Muscle of leg (tissue), 3 donors: ENCODE measurements at regions not wholly inside any gene's neighbourhood (a gene's known extent, or its start where the extent isn't known, plus 50 kb on each side); places are given as distances from the start of the nearest gene placed in this dataset.

Source experiments
- DNase-seq: peaks from one replicate; pipeline ENCODE4 v3.0.0; 2013
- H3K27ac ChIP-seq: one replicate; pipeline ENCODE4 v1.5.1; 2013; ENCODE audit warnings: mild to moderate bottlenecking, low read length, control low read depth
- H3K27me3 ChIP-seq: one replicate; pipeline ENCODE4 v1.6.1; 2013; ENCODE audit warnings: low read length; ENCODE audit not compliant: control insufficient read depth, insufficient read depth
- H3K36me3 ChIP-seq: one replicate; pipeline ENCODE4 v1.6.1; 2013; ENCODE audit warnings: low read length; ENCODE audit not compliant: control insufficient read depth, insufficient read depth
- H3K4me1 ChIP-seq: one replicate; pipeline ENCODE4 v1.6.1; 2013; ENCODE audit warnings: low read length; ENCODE audit not compliant: control insufficient read depth, insufficient read depth
- H3K4me3 ChIP-seq: one replicate; pipeline ENCODE4 v1.5.1; 2013; ENCODE audit warnings: low read length, control low read depth
- H3K9me3 ChIP-seq: replicated peaks from 2 replicates; pipeline ENCODE4 v1.6.1; 2013; ENCODE audit warnings: low read depth, low read length; ENCODE audit not compliant: control insufficient read depth
- WGBS: methylation state at CpG from one replicate; pipeline ENCODE4 v1.1.5; 2013; ENCODE audit warnings: missing lambda C conversion rate; ENCODE audit not compliant: insufficient coverage; 5-methylcytosine and 5-hydroxymethylcytosine counted together

- peaks cover 11% of the 10 kb centered on the region for H3K9me3 ChIP-seq
- no peaks in the 10 kb centered on the region for H3K4me1 ChIP-seq
- DNase-seq = no peak
- no peaks in the 10 kb centered on the region for H3K27me3 ChIP-seq
- H3K27ac ChIP-seq = no peak overlapping the region
- H3K4me3 ChIP-seq = no peak overlapping the region
- H3K36me3 ChIP-seq = no peaks in the 10 kb centered on the region
Observed at GRCh38 chr7:52980129-52980528, 55.3 kb upstream of the POM121L12 start.

- Histone ChIP-seq H3K27ac (no peak overlapping the region), H3K27me3 (no peaks in the 10 kb centered on the region), H3K4me3 (no peak overlapping the region), H3K36me3 (no peaks in the 10 kb centered on the region), H3K4me1 (no peaks in the 10 kb centered on the region), H3K9me3 (no peaks in the 10 kb centered on the region)
- DNase-seq = no peak
Observed at GRCh38 chr7:52973126-52973525, 62.3 kb upstream of the POM121L12 start.

- Histone ChIP-seq H3K27me3 (no peaks in the 10 kb centered on the region), H3K4me3 (no peak overlapping the region), H3K4me1 (peaks cover 7% of the 10 kb centered on the region), H3K36me3 (no peaks in the 10 kb centered on the region), H3K9me3 (no peaks in the 10 kb centered on the region), H3K27ac (no peak overlapping the region)
- no peak for DNase-seq
- 50% methylated on average over 4 of the region's 7 CpGs for WGBS
Observed at GRCh38 chr7:52962402-52963076, 72.9 kb upstream of the POM121L12 start.

GRCh38 chr7:52961084-52961483 is 74.3 kb upstream of the POM121L12 start:
- Histone ChIP-seq H3K27me3 (no peaks in the 10 kb centered on the region), H3K36me3 (no peaks in the 10 kb centered on the region), H3K4me3 (no peak overlapping the region), H3K4me1 (peaks cover 7% of the 10 kb centered on the region), H3K27ac (no peak overlapping the region), H3K9me3 (no peaks in the 10 kb centered on the region)
- DNase-seq = peak; percentile 23
- 50% methylated on average over 1 of the region's 1 CpG for WGBS

GRCh38 chr7:52959878-52960660 is 75.4 kb upstream of the POM121L12 start:
- H3K27me3 ChIP-seq = no peaks in the 10 kb centered on the region
- H3K4me1 ChIP-seq = peaks cover 7% of the 10 kb centered on the region
- DNase-seq = no peak
- H3K9me3 ChIP-seq = no peaks in the 10 kb centered on the region
- no peak overlapping the region for H3K4me3 ChIP-seq
- no peak overlapping the region for H3K27ac ChIP-seq
- WGBS = 56% methylated on average over 1 of the region's 4 CpGs
- no peaks in the 10 kb centered on the region for H3K36me3 ChIP-seq

GRCh38 chr7:52959336-52959735 is 76.1 kb upstream of the POM121L12 start:
- Histone ChIP-seq H3K36me3 (no peaks in the 10 kb centered on the region), H3K27me3 (no peaks in the 10 kb centered on the region), H3K27ac (no peak overlapping the region), H3K4me3 (no peak overlapping the region), H3K4me1 (peaks cover 7% of the 10 kb centered on the region), H3K9me3 (no peaks in the 10 kb centered on the region)
- 100% methylated on average over 1 of the region's 1 CpG for WGBS
- DNase-seq = no peak

- DNase-seq = no peak
- Histone ChIP-seq H3K4me1 (peaks cover 7% of the 10 kb centered on the region), H3K9me3 (no peaks in the 10 kb centered on the region), H3K27me3 (no peaks in the 10 kb centered on the region), H3K36me3 (no peaks in the 10 kb centered on the region), H3K4me3 (no peak overlapping the region), H3K27ac (no peak overlapping the region)
- WGBS = no CpG with 5 or more reads among the region's 4 CpGs
Observed at GRCh38 chr7:52958621-52959140, 76.8 kb upstream of the POM121L12 start.

- DNase-seq = no peak
- no peak overlapping the region for H3K27ac ChIP-seq
- no peaks in the 10 kb centered on the region for H3K9me3 ChIP-seq
- no peaks in the 10 kb centered on the region for H3K4me1 ChIP-seq
- H3K36me3 ChIP-seq = no peaks in the 10 kb centered on the region
- H3K4me3 ChIP-seq = no peak overlapping the region
- H3K27me3 ChIP-seq = no peaks in the 10 kb centered on the region
- 41% methylated on average over 7 of the region's 10 CpGs for WGBS
Observed at GRCh38 chr7:52956379-52956915, 79.0 kb upstream of the POM121L12 start.

GRCh38 chr7:52955522-52955921 is 79.9 kb upstream of the POM121L12 start:
- WGBS = 80% methylated on average over 1 of the region's 2 CpGs
- no peaks in the 10 kb centered on the region for H3K36me3 ChIP-seq
- no peaks in the 10 kb centered on the region for H3K27me3 ChIP-seq
- H3K4me1 ChIP-seq = no peaks in the 10 kb centered on the region
- no peaks in the 10 kb centered on the region for H3K9me3 ChIP-seq
- H3K27ac ChIP-seq = no peak overlapping the region
- no peak overlapping the region for H3K4me3 ChIP-seq
- no peak for DNase-seq

GRCh38 chr7:52944921-52945320 is 90.5 kb upstream of the POM121L12 start:
- no peaks in the 10 kb centered on the region for H3K9me3 ChIP-seq
- H3K27ac ChIP-seq = no peak overlapping the region
- no peaks in the 10 kb centered on the region for H3K36me3 ChIP-seq
- WGBS = no CpG with 5 or more reads among the region's 2 CpGs
- no peak for DNase-seq
- H3K27me3 ChIP-seq = no peaks in the 10 kb centered on the region
- peaks cover 5% of the 10 kb centered on the region for H3K4me1 ChIP-seq
- H3K4me3 ChIP-seq = no peak overlapping the region
